HepG2 (cell line): ENCODE measurements at regions not wholly inside any gene's neighbourhood (a gene's known extent, or its start where the extent isn't known, plus 50 kb on each side); places are given as distances from the start of the nearest gene placed in this dataset.

Source experiments
- ATAC-seq: fragments of 200-7000 bp; cut with Tn5 transposase; 3 replicates; pipeline ENCODE4 v1.9.1; 2020; ENCODE audit warnings: mild to moderate bottlenecking, moderate library complexity
- BruUV-seq: library from RNA; stranded (reverse); fragments of 400-500 nt; replicated peaks from 2 replicates; lab custom pipeline; 2021; lab: Mats Ljungman, UMichigan
- CTCF ChIA-PET: fragments of 300-600 bp; formaldehyde crosslinking; extraction: SDS; loops from one replicate; lab custom pipeline; 2021; ENCODE audit warnings: low total read pairs, inconsistent platforms, low intra/inter-chr PET ratio; lab: Yijun Ruan, JAX
- POLR2A ChIA-PET: fragments of 350-600 bp; sonication (Branson Sonifier 250); formaldehyde crosslinking; loops from one replicate; lab custom pipeline; 2020; ENCODE audit warnings: antibody characterized with exemption, inconsistent platforms; lab: Yijun Ruan, JAX
- DNase-seq: peaks from one replicate; pipeline ENCODE4 v3.0.0-alpha.2; 2015; ENCODE audit warnings: low spot score
- FAIRE-seq: peaks from 3 replicates; lab custom pipeline; 2011; peaks lifted over from hg19 to GRCh38; lab: Jason Lieb, UNC
- H2AFZ ChIP-seq: one replicate; pipeline ENCODE4 v1.6.1; 2011; ENCODE audit warnings: low read length, inconsistent platforms
- H3K27ac ChIP-seq: fragments of 300-600 bp; 3 replicates; pipeline ENCODE4 v1.8.0; 2011; ENCODE audit warnings: mixed run types, mild to moderate bottlenecking, mixed read lengths, low read length, inconsistent platforms; ENCODE audit not compliant: insufficient read depth; ENCODE audit errors: extremely low read length
- H3K27me3 ChIP-seq, 2 experiments: fragments of 200-600 bp in 1 of 2; 2 replicates in 1 of 2; 3 replicates in 1 of 2; pipeline versions ENCODE4 v1.6.0 to v1.8.0; 2011; ENCODE audit warnings: low read length in 2 of 2, mild to moderate bottlenecking in 2 of 2, moderate library complexity in 2 of 2, inconsistent platforms in 1 of 2; ENCODE audit not compliant: insufficient read depth in 2 of 2, control insufficient read depth in 1 of 2
- H3K36me3 ChIP-seq, 2 experiments: fragments of 200-600 bp in 1 of 2; replicated peaks in 1 of 2; 2 replicates in 1 of 2; 3 replicates in 1 of 2; pipeline versions ENCODE4 v1.5.1 to v1.8.0; 2011; ENCODE audit warnings: low read length in 2 of 2, inconsistent platforms in 1 of 2; ENCODE audit not compliant: insufficient read depth in 2 of 2, control insufficient read depth in 1 of 2
- H3K4me1 ChIP-seq: 2 replicates; pipeline ENCODE4 v1.5.1; 2012; ENCODE audit warnings: low read length, inconsistent platforms; ENCODE audit not compliant: insufficient read depth
- H3K4me2 ChIP-seq: 2 replicates; pipeline ENCODE4 v1.6.0; 2011; ENCODE audit warnings: low read depth, low read length, inconsistent platforms
- H3K4me3 ChIP-seq, 3 experiments: fragments of 200-600 bp in 1 of 3; sonication (generic), shearing (Covaris generic) in 1 of 3; replicated peaks in 1 of 3; 2 replicates each; pipeline ENCODE4 v1.5.1; 2011 to 2016; ENCODE audit warnings: low read length in 3 of 3, inconsistent platforms in 2 of 3, low read depth in 2 of 3, mild to moderate bottlenecking in 2 of 3, control low read depth in 1 of 3, mixed read lengths in 1 of 3; ENCODE audit not compliant: insufficient read depth in 1 of 3
- H3K79me2 ChIP-seq: one replicate; pipeline ENCODE4 v1.6.1; 2011; ENCODE audit warnings: low read length, inconsistent platforms; ENCODE audit not compliant: insufficient read depth
- H3K9ac ChIP-seq: 2 replicates; pipeline ENCODE4 v1.6.0; 2011; ENCODE audit warnings: mild to moderate bottlenecking, low read depth, low read length, inconsistent platforms; ENCODE audit not compliant: insufficient read depth
- H3K9me3 ChIP-seq: 2 replicates; pipeline ENCODE4 v1.5.1; 2012; ENCODE audit warnings: mild to moderate bottlenecking, low read length
- H4K20me1 ChIP-seq: 2 replicates; pipeline ENCODE4 v1.6.0; 2011; ENCODE audit warnings: inconsistent platforms, mild to moderate bottlenecking, low read length, moderate library complexity; ENCODE audit not compliant: insufficient read depth
- ATF1 ChIP-seq: IDR thresholded peaks from 2 replicates; pipeline ENCODE4 v1.6.1; 2016; ENCODE audit warnings: mild to moderate bottlenecking, control low read depth
- CCAR2 ChIP-seq: fragments of 200-400 bp; formaldehyde crosslinking; optimal IDR thresholded peaks from 2 replicates; pipeline ENCODE3; 2018; ENCODE audit warnings: low read depth, mild to moderate bottlenecking, low read length, moderate library complexity
- KDM4B ChIP-seq: sonication (generic); formaldehyde crosslinking; IDR thresholded peaks from 2 replicates; pipeline ENCODE4 v1.4.0; 2020; ENCODE audit warnings: missing genetic modification reagents
- MIXL1 ChIP-seq: IDR thresholded peaks from 2 replicates; pipeline ENCODE4 v1.6.1; 2016
- NKX3-1 ChIP-seq: sonication (generic); formaldehyde crosslinking; IDR thresholded peaks from 2 replicates; pipeline ENCODE4 v1.5.0; 2020; ENCODE audit warnings: missing genetic modification reagents
- SIX4 ChIP-seq: sonication (generic); formaldehyde crosslinking; IDR thresholded peaks from 2 replicates; pipeline ENCODE4 v1.4.0; 2020; ENCODE audit warnings: missing genetic modification reagents
- ZNF775 ChIP-seq: sonication (generic); formaldehyde crosslinking; IDR thresholded peaks from 2 replicates; pipeline ENCODE4 v1.4.0; 2020; ENCODE audit warnings: missing genetic modification reagents, mild to moderate bottlenecking, moderate library complexity, borderline replicate concordance
- ZNF883 ChIP-seq: sonication (generic); formaldehyde crosslinking; IDR thresholded peaks from 2 replicates; pipeline ENCODE4 v1.5.1; 2020; ENCODE audit warnings: mild to moderate bottlenecking, missing genetic modification reagents; ENCODE audit errors: not compliant biosample characterization
- WGBS: methylation state at CpG from one replicate; pipeline ENCODE4 v1.1.6; 2017; ENCODE audit warnings: low lambda C conversion rate; 5-methylcytosine and 5-hydroxymethylcytosine counted together
- in situ Hi-C: cut with HindIII; loops from 2 replicates; pipeline ENCODE4 v1.10.0; 2017; ENCODE audit warnings: low pct_unique_long_range_greater_than_20kb; ENCODE audit not compliant: extremely low pct_ligation_motif_present
- intact Hi-C: fragments of 100-400 bp; cut with micrococcal nuclease; formaldehyde crosslinking; loops from one replicate; pipeline ENCODE4 v1.10.0; 2022; ENCODE audit not compliant: unreplicated experiment
- TF ChIP-seq, protein P1 (sequence below): sonication (generic); formaldehyde crosslinking; IDR thresholded peaks from 2 replicates; pipeline ENCODE4 v1.4.0; 2020; ENCODE audit warnings: missing genetic modification reagents, borderline replicate concordance
- TF ChIP-seq, protein P2 (sequence below): sonication (generic); formaldehyde crosslinking; IDR thresholded peaks from 2 replicates; pipeline ENCODE4 v1.5.1; 2020; ENCODE audit warnings: mild to moderate bottlenecking, missing genetic modification reagents, moderate library complexity
- TF ChIP-seq, protein P3 (sequence below): sonication (generic); formaldehyde crosslinking; IDR thresholded peaks from 2 replicates; pipeline ENCODE4 v1.4.0; 2020; ENCODE audit warnings: mild to moderate bottlenecking, missing genetic modification reagents, borderline replicate concordance

DNA sequence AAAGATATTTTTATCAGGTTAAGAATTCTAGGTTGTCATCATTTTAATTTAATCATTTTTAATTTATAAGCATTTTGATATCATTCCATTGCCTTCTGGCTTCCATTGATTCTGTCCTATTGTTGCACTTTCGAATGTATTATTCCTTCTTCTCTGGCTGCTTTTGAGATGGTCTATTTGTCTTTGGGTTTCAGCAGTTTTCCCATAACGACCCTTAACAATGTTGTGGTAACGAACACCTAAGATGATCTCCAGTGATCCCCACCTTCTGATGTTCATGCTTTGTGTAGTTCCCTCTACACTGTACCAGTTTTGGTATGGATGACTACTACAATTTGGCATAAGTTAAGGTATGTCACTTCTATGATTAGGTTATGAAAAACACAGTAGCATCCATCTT is 59.9 kb downstream of the MINAR1 start:
- in situ Hi-C loops: no loop called here
- DNase-seq: no peak
- no peak overlapping the region for H2AFZ ChIP-seq
- no peak overlapping the region for H3K4me3 ChIP-seq
- ChIA-PET POLR2A (no interaction called here), CTCF (no interaction called here)
- FAIRE-seq: no peak
- no peaks in the 10 kb centered on the region for H3K4me1 ChIP-seq
- no peak overlapping the region for H3K27ac ChIP-seq
- no peaks in the 10 kb centered on the region for H3K79me2 ChIP-seq
- WGBS: 31% methylated on average over 3 of the region's 3 CpGs
- intact Hi-C loops: no loop called here
- no TSS peak for BruUV-seq
- no peaks in the 10 kb centered on the region for H4K20me1 ChIP-seq
- no peak for ATAC-seq
- TF ChIP-seq ZNF883 (CRISPR knock-in tag): no peak
- no peak for TF ChIP-seq MIXL1
- TF ChIP-seq NKX3-1: no peak
- TF ChIP-seq SIX4 (CRISPR knock-in tag): no peak
- TF ChIP-seq, protein P1, sequence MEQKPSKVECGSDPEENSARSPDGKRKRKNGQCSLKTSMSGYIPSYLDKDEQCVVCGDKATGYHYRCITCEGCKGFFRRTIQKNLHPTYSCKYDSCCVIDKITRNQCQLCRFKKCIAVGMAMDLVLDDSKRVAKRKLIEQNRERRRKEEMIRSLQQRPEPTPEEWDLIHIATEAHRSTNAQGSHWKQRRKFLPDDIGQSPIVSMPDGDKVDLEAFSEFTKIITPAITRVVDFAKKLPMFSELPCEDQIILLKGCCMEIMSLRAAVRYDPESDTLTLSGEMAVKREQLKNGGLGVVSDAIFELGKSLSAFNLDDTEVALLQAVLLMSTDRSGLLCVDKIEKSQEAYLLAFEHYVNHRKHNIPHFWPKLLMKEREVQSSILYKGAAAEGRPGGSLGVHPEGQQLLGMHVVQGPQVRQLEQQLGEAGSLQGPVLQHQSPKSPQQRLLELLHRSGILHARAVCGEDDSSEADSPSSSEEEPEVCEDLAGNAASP (CRISPR knock-in tag): no peak
- TF ChIP-seq, protein P2, sequence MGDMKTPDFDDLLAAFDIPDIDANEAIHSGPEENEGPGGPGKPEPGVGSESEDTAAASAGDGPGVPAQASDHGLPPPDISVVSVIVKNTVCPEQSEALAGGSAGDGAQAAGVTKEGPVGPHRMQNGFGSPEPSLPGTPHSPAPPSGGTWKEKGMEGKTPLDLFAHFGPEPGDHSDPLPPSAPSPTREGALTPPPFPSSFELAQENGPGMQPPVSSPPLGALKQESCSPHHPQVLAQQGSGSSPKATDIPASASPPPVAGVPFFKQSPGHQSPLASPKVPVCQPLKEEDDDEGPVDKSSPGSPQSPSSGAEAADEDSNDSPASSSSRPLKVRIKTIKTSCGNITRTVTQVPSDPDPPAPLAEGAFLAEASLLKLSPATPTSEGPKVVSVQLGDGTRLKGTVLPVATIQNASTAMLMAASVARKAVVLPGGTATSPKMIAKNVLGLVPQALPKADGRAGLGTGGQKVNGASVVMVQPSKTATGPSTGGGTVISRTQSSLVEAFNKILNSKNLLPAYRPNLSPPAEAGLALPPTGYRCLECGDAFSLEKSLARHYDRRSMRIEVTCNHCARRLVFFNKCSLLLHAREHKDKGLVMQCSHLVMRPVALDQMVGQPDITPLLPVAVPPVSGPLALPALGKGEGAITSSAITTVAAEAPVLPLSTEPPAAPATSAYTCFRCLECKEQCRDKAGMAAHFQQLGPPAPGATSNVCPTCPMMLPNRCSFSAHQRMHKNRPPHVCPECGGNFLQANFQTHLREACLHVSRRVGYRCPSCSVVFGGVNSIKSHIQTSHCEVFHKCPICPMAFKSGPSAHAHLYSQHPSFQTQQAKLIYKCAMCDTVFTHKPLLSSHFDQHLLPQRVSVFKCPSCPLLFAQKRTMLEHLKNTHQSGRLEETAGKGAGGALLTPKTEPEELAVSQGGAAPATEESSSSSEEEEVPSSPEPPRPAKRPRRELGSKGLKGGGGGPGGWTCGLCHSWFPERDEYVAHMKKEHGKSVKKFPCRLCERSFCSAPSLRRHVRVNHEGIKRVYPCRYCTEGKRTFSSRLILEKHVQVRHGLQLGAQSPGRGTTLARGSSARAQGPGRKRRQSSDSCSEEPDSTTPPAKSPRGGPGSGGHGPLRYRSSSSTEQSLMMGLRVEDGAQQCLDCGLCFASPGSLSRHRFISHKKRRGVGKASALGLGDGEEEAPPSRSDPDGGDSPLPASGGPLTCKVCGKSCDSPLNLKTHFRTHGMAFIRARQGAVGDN: no peak
- TF ChIP-seq ATF1 (CRISPR knock-in tag): no peak
- TF ChIP-seq ZNF775 (CRISPR knock-in tag): no peak
- TF ChIP-seq CCAR2: no peak
- TF ChIP-seq, protein P3, sequence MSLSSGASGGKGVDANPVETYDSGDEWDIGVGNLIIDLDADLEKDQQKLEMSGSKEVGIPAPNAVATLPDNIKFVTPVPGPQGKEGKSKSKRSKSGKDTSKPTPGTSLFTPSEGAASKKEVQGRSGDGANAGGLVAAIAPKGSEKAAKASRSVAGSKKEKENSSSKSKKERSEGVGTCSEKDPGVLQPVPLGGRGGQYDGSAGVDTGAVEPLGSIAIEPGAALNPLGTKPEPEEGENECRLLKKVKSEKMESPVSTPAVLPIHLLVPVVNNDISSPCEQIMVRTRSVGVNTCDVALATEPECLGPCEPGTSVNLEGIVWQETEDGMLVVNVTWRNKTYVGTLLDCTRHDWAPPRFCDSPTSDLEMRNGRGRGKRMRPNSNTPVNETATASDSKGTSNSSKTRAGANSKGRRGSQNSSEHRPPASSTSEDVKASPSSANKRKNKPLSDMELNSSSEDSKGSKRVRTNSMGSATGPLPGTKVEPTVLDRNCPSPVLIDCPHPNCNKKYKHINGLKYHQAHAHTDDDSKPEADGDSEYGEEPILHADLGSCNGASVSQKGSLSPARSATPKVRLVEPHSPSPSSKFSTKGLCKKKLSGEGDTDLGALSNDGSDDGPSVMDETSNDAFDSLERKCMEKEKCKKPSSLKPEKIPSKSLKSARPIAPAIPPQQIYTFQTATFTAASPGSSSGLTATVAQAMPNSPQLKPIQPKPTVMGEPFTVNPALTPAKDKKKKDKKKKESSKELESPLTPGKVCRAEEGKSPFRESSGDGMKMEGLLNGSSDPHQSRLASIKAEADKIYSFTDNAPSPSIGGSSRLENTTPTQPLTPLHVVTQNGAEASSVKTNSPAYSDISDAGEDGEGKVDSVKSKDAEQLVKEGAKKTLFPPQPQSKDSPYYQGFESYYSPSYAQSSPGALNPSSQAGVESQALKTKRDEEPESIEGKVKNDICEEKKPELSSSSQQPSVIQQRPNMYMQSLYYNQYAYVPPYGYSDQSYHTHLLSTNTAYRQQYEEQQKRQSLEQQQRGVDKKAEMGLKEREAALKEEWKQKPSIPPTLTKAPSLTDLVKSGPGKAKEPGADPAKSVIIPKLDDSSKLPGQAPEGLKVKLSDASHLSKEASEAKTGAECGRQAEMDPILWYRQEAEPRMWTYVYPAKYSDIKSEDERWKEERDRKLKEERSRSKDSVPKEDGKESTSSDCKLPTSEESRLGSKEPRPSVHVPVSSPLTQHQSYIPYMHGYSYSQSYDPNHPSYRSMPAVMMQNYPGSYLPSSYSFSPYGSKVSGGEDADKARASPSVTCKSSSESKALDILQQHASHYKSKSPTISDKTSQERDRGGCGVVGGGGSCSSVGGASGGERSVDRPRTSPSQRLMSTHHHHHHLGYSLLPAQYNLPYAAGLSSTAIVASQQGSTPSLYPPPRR (CRISPR knock-in tag): no peak
- no peak for TF ChIP-seq KDM4B
- H3K36me3 ChIP-seq: no peaks in the 10 kb centered on the region
- H3K9me3 ChIP-seq: no peaks in the 10 kb centered on the region
- no peaks in the 10 kb centered on the region for H3K27me3 ChIP-seq
- H3K4me2 ChIP-seq: no peak overlapping the region
- no peak overlapping the region for H3K9ac ChIP-seq
